GM12865 (cell line): ENCODE measurements at regions not wholly inside any gene's neighbourhood (a gene's known extent, or its start where the extent isn't known, plus 50 kb on each side); places are given as distances from the start of the nearest gene placed in this dataset.
"Not testable (repeated sequence)": the region's sequence is repeated elsewhere in the genome, so short reads cannot be mapped to it uniquely, and the experiment has no call there.

Source experiments
- DNase-seq: peaks from one replicate; pipeline ENCODE4 v3.0.0; 2010; ENCODE audit warnings: low read depth
- H3K4me3 ChIP-seq: 2 replicates; pipeline ENCODE4 v1.5.1; 2011; ENCODE audit warnings: mild to moderate bottlenecking, low read depth, low read length, control low read depth
- TF ChIP-seq, protein P1 (sequence below): IDR thresholded peaks from 2 replicates; pipeline ENCODE4 v1.5.1; 2011; ENCODE audit warnings: low read length, control low read depth, low read depth, inconsistent platforms; ENCODE audit not compliant: insufficient read depth; ENCODE audit errors: missing control alignments

GRCh38 chr3:39724233-39724846, 85.1 kb upstream of the MYRIP start:
- TF ChIP-seq, protein P1, sequence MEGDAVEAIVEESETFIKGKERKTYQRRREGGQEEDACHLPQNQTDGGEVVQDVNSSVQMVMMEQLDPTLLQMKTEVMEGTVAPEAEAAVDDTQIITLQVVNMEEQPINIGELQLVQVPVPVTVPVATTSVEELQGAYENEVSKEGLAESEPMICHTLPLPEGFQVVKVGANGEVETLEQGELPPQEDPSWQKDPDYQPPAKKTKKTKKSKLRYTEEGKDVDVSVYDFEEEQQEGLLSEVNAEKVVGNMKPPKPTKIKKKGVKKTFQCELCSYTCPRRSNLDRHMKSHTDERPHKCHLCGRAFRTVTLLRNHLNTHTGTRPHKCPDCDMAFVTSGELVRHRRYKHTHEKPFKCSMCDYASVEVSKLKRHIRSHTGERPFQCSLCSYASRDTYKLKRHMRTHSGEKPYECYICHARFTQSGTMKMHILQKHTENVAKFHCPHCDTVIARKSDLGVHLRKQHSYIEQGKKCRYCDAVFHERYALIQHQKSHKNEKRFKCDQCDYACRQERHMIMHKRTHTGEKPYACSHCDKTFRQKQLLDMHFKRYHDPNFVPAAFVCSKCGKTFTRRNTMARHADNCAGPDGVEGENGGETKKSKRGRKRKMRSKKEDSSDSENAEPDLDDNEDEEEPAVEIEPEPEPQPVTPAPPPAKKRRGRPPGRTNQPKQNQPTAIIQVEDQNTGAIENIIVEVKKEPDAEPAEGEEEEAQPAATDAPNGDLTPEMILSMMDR, result no peak
- no peak for DNase-seq
- H3K4me3 ChIP-seq, result no peak overlapping the region

DNA sequence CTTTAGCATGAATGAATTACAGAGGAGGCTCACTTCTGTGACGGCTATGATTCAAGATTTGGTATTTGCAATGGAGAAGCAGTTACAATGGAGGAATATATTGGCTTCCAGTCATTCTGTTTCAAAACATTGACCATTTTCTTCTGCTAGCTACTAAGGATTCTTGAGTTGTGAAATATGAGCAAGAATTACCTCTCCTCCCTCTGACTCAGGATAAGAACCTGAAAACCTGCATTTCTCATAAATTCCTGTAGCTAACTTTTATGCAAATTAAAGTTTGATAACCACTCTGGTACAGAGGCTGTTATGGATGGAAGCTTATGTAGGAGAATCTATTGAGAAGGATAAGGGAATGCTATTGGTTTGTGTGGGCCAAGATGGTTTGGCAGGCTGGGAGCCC, 84.1 kb upstream of the MYRIP start:
- no peak for DNase-seq
- TF ChIP-seq, protein P1, result no peak
- H3K4me3 ChIP-seq, result no peak overlapping the region

- H3K4me3 ChIP-seq, result no peak overlapping the region
- TF ChIP-seq, protein P1, result no peak
- DNase-seq, result no peak
Observed at GRCh38 chr3:39727415-39727814, 82.0 kb upstream of the MYRIP start.

GRCh38 chr3:39733804-39734203, 75.6 kb upstream of the MYRIP start:
- TF ChIP-seq, protein P1, result no peak
- H3K4me3 ChIP-seq, result no peak overlapping the region
- DNase-seq, result no peak

- H3K4me3 ChIP-seq, DNase-seq: not testable (repeated sequence)
Observed at GRCh38 chr3:39739658-39740057, 69.8 kb upstream of the MYRIP start.

- TF ChIP-seq, protein P1, result no peak
- no peak for DNase-seq
- no peak overlapping the region for H3K4me3 ChIP-seq
Observed at GRCh38 chr3:39744746-39745145, 64.7 kb upstream of the MYRIP start.

- DNase-seq, result no peak
- H3K4me3 ChIP-seq, result no peak overlapping the region
- TF ChIP-seq, protein P1, result no peak
Observed at GRCh38 chr3:39748002-39748401, 61.4 kb upstream of the MYRIP start.
